GM21515 (cell line): ENCODE measurements at regions not wholly inside any gene's neighbourhood (a gene's known extent, or its start where the extent isn't known, plus 50 kb on each side); places are given as distances from the start of the nearest gene placed in this dataset.

Source experiments
- ATAC-seq: cut with Tn5 transposase; IDR thresholded peaks from one replicate; pipeline ENCODE4 v1.9.1; 2021; ENCODE audit not compliant: unreplicated experiment

- no peak for ATAC-seq
Measured at GRCh38 chr5:68953875-68954617, 139.8 kb upstream of the SLC30A5 start.

DNA sequence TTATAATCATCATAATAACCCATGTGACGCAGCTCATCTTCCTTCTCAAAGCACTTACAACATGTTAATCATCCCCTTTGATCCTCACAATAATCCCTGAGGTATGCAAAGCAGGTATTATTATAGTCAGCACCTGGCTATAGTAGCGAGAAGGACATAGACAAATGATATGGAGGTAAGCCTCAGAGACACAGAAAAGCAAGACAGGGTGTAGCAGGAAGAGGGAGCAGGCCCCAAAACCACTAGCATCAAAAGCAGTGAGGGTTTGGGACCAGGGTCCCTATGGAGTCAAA lies 139.2 kb upstream of the SLC30A5 start:
- ATAC-seq = no peak

DNA sequence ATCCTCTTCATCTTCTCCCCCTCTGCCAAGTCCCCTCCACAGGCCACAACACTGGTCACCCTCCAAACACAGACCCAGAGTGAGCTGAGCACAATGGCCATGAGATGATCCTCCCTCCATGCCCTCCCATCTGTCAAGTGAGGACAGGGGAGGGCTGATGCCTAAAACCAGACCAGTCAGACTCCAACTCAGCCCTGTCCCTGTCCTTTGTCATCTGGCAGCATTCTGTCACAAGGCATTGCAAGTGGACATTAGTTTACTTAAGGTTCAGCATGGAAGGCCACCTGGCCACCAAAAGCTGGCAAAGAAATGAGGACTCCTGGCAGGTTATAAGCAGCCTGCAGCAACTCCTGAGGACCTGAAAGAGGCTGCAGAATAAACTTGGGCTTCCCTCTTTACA lies 136.2 kb upstream of the SLC30A5 start:
- ATAC-seq = no peak

- ATAC-seq = no peak
Measured at GRCh38 chr5:68958428-68958827, 135.4 kb upstream of the SLC30A5 start.

GRCh38 chr5:68960456-68960855 lies 133.4 kb upstream of the SLC30A5 start:
- ATAC-seq = no peak

GRCh38 chr5:68960961-68961360 lies 132.9 kb upstream of the SLC30A5 start:
- no peak for ATAC-seq

GRCh38 chr5:68961762-68962161 lies 132.1 kb upstream of the SLC30A5 start:
- no peak for ATAC-seq

DNA sequence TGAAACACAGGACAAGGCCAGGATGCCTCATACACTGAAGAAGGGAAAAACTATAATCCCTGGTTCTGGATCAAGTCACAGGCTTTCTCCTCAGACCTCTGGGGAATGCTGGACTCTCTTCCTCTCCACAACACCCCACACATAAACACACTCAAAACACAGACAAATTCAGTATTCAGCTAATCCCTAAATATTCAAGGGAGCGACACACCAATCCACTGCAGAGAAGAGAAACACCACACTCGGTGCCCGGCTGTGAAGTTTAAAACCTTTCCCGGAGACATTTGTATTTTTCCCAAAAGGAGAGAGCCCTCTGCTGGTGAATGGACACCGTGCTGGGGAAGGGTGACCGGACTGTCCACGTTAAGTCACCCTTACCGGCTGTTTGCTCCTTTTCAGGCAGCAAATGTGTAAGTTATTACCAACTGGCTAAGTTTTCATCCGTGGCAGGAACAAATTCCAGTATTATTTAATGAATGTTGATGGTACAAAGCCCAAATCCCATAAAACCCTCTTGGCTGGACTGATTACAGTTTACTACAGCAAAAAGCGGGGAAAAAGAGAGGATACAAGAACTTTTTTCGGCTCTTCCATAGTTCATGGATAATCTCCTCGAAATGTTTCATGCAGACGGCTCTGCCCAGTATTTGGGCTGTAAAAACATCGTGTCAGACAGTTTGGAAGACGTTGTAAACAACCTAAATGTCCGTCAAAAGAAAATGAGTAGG lies 130.9 kb upstream of the SLC30A5 start:
- ATAC-seq = no peak

- ATAC-seq = no peak
Measured at GRCh38 chr5:68964679-68965078, 129.1 kb upstream of the SLC30A5 start.

DNA sequence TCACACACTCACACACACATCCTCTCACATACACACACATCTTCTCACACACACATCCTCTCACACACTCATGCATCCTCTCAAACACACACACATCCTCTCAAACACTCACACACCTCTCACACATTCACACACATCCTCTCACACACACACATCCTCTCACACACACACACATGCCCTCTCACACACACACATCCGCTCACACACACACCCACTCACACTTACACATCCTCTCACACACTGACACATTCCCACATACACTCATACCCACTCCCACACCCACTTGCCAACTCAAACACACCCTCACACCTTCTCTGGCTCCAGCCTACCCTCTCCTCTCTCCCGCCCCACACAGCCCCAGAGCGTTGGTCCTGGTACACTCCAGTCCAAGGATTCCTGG lies 127.9 kb upstream of the SLC30A5 start:
- no peak for ATAC-seq

DNA sequence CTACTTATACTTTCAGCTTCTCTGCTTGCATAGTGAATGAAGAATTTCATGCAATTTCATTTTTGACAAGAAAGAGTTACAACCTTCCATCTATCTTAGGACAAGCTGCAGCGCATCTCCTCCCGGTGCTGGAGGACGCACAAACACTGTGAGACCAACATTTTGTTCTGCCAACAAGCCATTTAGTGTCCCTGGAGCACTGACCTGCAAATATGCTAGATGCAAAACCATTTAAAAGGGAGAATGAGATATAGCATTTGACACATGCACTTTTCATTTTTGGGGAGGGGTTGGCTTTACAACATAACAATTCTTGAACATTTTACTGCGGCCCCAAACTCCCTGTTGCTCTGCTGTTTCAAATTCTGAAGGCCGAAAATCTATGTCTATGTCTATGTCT lies 127.2 kb upstream of the SLC30A5 start:
- no peak for ATAC-seq

- no peak for ATAC-seq
Measured at GRCh38 chr5:68968429-68968828, 125.4 kb upstream of the SLC30A5 start.

DNA sequence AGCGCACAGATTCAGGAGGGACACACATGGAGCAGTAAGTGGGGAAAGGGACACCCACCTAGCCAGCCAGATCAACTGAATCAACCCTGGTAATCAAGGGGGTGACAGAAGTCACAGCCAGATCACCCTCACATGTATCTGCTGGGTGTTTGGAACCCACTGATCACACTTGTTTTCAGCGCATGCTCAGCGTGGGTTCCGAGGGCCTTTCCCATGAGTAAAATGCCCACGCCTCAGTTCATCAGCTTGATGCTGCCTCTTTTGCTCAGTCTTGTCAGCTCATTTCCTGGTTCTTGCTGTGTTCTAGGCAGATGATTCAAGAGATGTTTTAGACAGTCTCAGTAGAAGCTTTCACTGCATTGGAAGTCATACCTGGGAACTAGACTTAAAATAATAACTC lies 123.2 kb upstream of the SLC30A5 start:
- ATAC-seq = no peak

DNA sequence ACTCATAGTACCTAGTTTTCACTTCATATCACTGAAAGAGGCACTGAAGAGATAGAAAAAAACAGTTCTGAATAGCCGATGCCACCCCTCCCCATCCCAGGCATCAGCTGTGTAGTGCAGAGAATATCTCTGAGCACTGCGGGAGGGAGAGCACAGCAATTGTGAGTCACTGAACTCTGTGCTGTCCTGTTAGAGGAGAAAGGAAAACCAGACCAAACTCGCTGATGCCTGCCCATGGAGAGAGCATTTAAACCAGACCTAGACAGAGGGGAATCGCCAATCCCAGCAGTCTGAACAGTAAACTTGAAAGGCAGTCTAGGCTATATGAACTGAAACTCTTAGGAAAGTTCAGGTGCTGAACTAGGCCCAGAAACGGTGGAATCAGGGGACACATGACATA lies 120.1 kb upstream of the SLC30A5 start:
- no peak for ATAC-seq

- no peak for ATAC-seq
Measured at GRCh38 chr5:68983043-68983442, 110.8 kb upstream of the SLC30A5 start.

DNA sequence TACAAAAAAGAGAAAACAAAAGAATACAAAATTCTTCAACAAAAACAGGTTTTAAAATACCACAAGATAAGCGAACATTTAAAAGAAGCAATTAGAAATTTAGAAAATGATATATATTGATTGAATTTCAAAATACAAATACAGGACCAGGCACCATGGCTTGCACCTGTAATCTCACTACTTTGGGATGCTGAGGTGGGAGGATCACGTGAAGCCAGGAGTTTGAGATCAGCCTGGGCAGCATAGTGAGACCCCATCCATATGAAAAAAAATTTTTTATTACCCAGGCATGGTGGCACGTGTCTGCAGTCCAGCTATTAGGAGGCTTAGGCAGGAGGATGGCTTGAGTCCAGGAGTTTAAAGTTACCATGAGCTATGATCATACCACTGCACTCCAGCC lies 109.9 kb upstream of the SLC30A5 start:
- no peak for ATAC-seq

GRCh38 chr5:68991279-68992084 lies 102.3 kb upstream of the SLC30A5 start:
- no peak for ATAC-seq

- ATAC-seq = peak; percentile 67
Measured at GRCh38 chr5:68994645-68995044, 99.2 kb upstream of the SLC30A5 start.

DNA sequence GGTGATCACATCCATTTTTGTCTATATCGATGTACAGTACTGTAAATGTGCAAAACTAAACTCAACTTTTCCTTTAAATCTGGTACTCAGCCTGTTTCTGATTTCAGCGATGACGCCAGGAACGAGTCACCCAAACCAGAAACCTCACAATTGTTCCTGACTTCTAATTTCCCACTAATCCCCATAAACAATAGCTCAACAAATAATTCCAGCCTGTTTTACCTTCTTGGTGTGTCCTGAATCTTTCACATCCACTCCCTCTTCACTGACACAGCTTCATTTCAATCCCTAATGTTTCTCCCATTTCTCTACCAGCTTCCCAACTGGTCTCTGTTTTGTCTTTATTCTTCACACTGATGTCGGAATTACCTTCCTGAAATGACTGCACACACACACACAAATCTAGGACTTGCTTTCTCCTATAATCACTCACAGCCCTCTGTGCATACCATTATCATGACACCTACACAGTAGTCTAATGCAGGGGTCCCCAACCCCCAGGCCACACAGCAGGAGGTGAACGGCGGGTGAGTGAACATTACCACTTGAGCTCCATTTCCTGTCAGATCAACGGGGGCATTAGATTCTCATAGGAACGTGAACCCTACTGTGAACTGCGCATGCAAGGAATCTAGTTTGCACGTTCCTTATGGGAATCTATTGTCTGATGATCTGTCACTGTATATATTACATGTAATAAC lies 97.8 kb upstream of the SLC30A5 start:
- no peak for ATAC-seq

DNA sequence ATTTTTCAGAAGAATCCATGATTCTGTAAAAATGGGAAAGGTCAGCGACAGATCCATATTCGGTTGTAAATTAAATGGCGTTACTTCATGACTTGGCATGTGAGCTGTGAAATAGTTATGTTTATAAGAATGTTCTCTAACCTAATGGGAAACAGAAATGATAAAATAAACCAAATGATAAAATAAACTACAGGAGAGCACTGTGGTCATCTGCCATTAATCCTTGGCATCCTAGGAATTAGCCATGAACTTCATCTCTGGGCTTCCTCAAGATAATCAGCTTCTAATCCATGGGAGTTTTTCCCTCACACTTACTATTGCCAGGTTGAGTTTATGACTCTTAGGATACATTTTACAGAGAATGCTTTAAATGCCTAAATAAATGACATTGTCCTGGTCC lies 94.6 kb upstream of the SLC30A5 start:
- ATAC-seq = no peak

GRCh38 chr5:69000216-69000919 lies 93.4 kb upstream of the SLC30A5 start:
- no peak for ATAC-seq
